Tibial artery (tissue), 4 donors: ENCODE measurements at regions not wholly inside any gene's neighbourhood (a gene's known extent, or its start where the extent isn't known, plus 50 kb on each side); places are given as distances from the start of the nearest gene placed in this dataset.
A peak's percentile ranks its signal among the peaks of the same experiment; 100 is the strongest.

Experiments used
- DNase-seq, 2 donors: peaks; one replicate each; pipeline ENCODE4 v3.0.0-alpha.2; 2019
- H3K27ac ChIP-seq, 2 donors: fragments of 200-600 bp; sonication (generic) in 1 of 2; 1 replicate in 1 of 2; 2 replicates in 1 of 2; pipeline ENCODE4 v1.5.1; 2018 to 2019; ENCODE audit warnings: mild to moderate bottlenecking in 1 of 2
- H3K27me3 ChIP-seq, 2 donors: fragments of 200-600 bp; sonication (generic) in 1 of 2; one replicate each; pipeline versions ENCODE4 v1.5.1 to v1.6.0; 2016 to 2019
- H3K36me3 ChIP-seq, 3 donors: fragments of 200-600 bp; sonication (generic) in 2 of 3; one replicate each; pipeline ENCODE4 v1.5.1; 2016 to 2019; ENCODE audit warnings: mild to moderate bottlenecking in 2 of 3
- H3K4me1 ChIP-seq, 4 donors: fragments of 200-600 bp; sonication (generic) in 2 of 4; 1 replicate in 3 of 4; 2 replicates in 1 of 4; pipeline ENCODE4 v1.5.1; 2016 to 2019
- H3K4me3 ChIP-seq, 2 donors: fragments of 200-600 bp; sonication (generic) in 1 of 2; 1 replicate in 1 of 2; 2 replicates in 1 of 2; pipeline ENCODE4 v1.5.1; 2018 to 2019; ENCODE audit warnings: mild to moderate bottlenecking in 2 of 2
- H3K9me3 ChIP-seq, 3 donors: fragments of 200-600 bp; sonication (generic) in 1 of 3; one replicate each; pipeline ENCODE4 v1.5.1; 2016 to 2019
- intact Hi-C: fragments of 100-400 bp; cut with DNase I; formaldehyde crosslinking; loops from one replicate; pipeline ENCODE4 v1.15.0; 2023; ENCODE audit warnings: low total_unique reads
- TF ChIP-seq, protein P1 (sequence below), 2 experiments: fragments of 200-600 bp in 1 of 2; fragments of 450-650 bp in 1 of 2; IDR thresholded peaks; one replicate each; pipeline ENCODE4 v1.5.1; 2017 to 2019; ENCODE audit warnings: antibody characterized with exemption in 2 of 2, mild to moderate bottlenecking in 1 of 2, moderate library complexity in 1 of 2

DNA sequence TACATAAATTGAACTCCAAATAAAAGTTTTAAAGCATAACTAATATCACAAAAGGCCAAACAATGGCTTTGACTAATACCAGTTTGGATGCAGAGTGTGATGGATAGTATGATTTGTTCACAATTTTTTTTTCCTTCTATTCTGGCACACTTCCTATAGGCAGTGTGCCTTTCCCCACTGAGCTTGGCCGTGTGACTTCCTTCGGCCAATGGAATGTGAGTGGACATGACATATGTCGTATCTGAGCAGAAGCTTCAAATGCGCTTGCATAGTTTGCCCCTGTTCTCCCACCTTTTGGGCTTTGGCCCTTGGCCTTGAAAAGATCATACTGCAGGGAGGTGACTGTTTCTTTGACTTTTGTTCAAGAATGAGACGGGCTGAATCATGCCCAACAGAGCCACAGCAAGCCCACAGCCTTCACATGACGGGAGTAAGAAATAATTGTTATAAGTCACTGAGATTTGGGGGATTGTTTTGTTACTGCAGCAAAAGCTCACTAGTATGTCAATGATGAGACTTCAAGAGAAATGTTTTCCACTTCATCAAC lies 279.9 kb upstream of the NEBL start:
- H3K27ac ChIP-seq: no peak overlapping the region

DNA sequence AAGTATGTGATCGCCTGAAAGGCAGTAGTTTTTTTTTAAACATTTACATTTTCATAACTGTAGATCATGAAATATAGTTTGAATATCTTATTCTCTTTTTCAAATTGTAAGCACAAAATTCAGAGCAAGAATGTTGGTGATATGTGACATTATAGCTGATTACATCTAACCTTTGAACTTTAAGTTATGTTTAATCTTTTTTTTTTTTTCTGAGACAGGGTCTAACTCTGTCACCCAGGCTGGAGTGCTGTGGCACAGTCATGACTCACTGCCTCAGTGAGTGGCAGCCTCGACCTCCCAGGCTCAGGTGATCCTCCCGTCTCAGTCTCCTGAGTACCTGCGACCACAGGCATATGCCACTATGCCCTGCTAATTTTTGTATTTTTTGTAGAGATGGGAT lies 278.7 kb upstream of the NEBL start:
- TF ChIP-seq, protein P1, sequence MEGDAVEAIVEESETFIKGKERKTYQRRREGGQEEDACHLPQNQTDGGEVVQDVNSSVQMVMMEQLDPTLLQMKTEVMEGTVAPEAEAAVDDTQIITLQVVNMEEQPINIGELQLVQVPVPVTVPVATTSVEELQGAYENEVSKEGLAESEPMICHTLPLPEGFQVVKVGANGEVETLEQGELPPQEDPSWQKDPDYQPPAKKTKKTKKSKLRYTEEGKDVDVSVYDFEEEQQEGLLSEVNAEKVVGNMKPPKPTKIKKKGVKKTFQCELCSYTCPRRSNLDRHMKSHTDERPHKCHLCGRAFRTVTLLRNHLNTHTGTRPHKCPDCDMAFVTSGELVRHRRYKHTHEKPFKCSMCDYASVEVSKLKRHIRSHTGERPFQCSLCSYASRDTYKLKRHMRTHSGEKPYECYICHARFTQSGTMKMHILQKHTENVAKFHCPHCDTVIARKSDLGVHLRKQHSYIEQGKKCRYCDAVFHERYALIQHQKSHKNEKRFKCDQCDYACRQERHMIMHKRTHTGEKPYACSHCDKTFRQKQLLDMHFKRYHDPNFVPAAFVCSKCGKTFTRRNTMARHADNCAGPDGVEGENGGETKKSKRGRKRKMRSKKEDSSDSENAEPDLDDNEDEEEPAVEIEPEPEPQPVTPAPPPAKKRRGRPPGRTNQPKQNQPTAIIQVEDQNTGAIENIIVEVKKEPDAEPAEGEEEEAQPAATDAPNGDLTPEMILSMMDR (IDR thresholded peaks at IDR 0.05): no peak
- intact Hi-C loops: no loop called here
- H3K4me1 ChIP-seq: peaks cover 0 to 22% (median 19%) of the 10 kb centered on the region in 4 donors
- no peak for DNase-seq
- peaks cover 0 to 51% of the 10 kb centered on the region in 2 donors for H3K27me3 ChIP-seq
- no peaks in the 10 kb centered on the region for H3K36me3 ChIP-seq
- H3K9me3 ChIP-seq: no peaks in the 10 kb centered on the region
- no peak overlapping the region for H3K27ac ChIP-seq
- no peak overlapping the region for H3K4me3 ChIP-seq

More for the DNA sequence above, 279.9 kb upstream of the NEBL start:
- no peaks in the 10 kb centered on the region for H3K36me3 ChIP-seq
- no peak for DNase-seq
- TF ChIP-seq, protein P1 (IDR thresholded peaks at IDR 0.05): no peak
- H3K27me3 ChIP-seq: peaks cover 0 to 44% of the 10 kb centered on the region in 2 donors
- no peaks in the 10 kb centered on the region for H3K9me3 ChIP-seq
- intact Hi-C loops: no loop called here
- H3K4me3 ChIP-seq: no peak overlapping the region
- peaks cover 0 to 22% (median 19%) of the 10 kb centered on the region in 4 donors for H3K4me1 ChIP-seq

GRCh38 chr10:21174715-21175495 lies 277.8 kb upstream of the NEBL start:
- intact Hi-C loops: no loop called here
- no peak for DNase-seq

GRCh38 chr10:21173802-21174714 lies 276.9 kb upstream of the NEBL start:
- TF ChIP-seq, protein P1 (IDR thresholded peaks at IDR 0.05): no peak
- Histone ChIP-seq H3K27me3 (peaks cover 0 to 51% of the 10 kb centered on the region in 2 donors), H3K4me3 (peak overlapping the region; percentile 28 to 55), H3K27ac (no peak overlapping the region), H3K9me3 (no peaks in the 10 kb centered on the region), H3K36me3 (no peaks in the 10 kb centered on the region), H3K4me1 (peaks cover 0 to 22% (median 19%) of the 10 kb centered on the region in 4 donors)
- intact Hi-C loops: no loop called here
- peak in 1 of 2 donors; percentile 66 for DNase-seq

More at GRCh38 chr10:21174715-21175495, 277.8 kb upstream of the NEBL start:
- Histone ChIP-seq H3K4me1 (peaks cover 0 to 22% (median 19%) of the 10 kb centered on the region in 4 donors), H3K36me3 (no peaks in the 10 kb centered on the region), H3K27me3 (peaks cover 0 to 51% of the 10 kb centered on the region in 2 donors), H3K9me3 (no peaks in the 10 kb centered on the region), H3K27ac (no peak overlapping the region), H3K4me3 (peak overlapping the region in 1 of 2 donors; percentile 55)
- TF ChIP-seq, protein P1 (IDR thresholded peaks at IDR 0.05): no peak
